Nephron progenitor cell (in vitro differentiated cells): ENCODE measurements at regions not wholly inside any gene's neighbourhood (a gene's known extent, or its start where the extent isn't known, plus 50 kb on each side); places are given as distances from the start of the nearest gene placed in this dataset.

ENCODE experiments used
- DNase-seq: peaks from one replicate; pipeline ENCODE4 v3.0.0; 2021
- H3K27ac Mint-ChIP-seq: 2 replicates; pipeline ENCODE4 v1.8.0; 2021; ENCODE audit warnings: mild to moderate bottlenecking, moderate library complexity, mixed read lengths
- H3K27me3 Mint-ChIP-seq: 2 replicates; pipeline ENCODE4 v1.8.0; 2021; ENCODE audit warnings: mild to moderate bottlenecking, low read depth, mixed read lengths; ENCODE audit not compliant: poor library complexity
- H3K36me3 Mint-ChIP-seq: 2 replicates; pipeline ENCODE4 v1.8.0; 2021; ENCODE audit warnings: low read depth, mixed read lengths
- H3K4me1 Mint-ChIP-seq: 2 replicates; pipeline ENCODE4 v1.8.0; 2021; ENCODE audit warnings: mixed read lengths
- H3K4me3 Mint-ChIP-seq: 2 replicates; pipeline ENCODE4 v1.8.0; 2021; ENCODE audit warnings: mild to moderate bottlenecking, moderate library complexity, mixed read lengths
- H3K9me3 Mint-ChIP-seq: 2 replicates; pipeline ENCODE4 v1.8.0; 2021; ENCODE audit warnings: mild to moderate bottlenecking, moderate library complexity, mixed read lengths
- TF ChIP-seq, protein P1 (sequence below): fragments of 200-600 bp; sonication (generic); IDR thresholded peaks from 2 replicates; pipeline ENCODE4 v1.5.0; 2021; ENCODE audit warnings: antibody characterized with exemption

DNA sequence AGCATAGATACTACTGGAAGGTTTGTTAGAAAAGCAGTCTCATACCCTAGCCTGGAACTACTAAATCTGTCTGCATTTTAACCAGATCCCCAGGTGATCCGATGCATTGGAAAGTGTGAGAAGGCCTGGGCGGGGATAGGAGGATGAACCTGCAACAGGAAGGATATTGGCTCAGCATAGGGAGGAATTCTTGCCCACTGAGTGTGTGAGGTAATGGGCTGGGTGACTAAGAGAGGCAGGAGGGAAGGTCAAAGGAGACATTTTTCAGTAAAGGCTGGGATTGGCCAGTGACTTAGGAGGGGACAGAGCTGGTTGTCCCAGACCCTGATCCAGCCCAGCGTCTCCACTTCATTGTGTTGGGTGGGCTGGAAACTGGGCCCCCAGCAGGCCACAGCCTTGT is 191.0 kb upstream of the LRFN2 start:
- no peaks in the 10 kb centered on the region for H3K36me3 Mint-ChIP-seq
- no peaks in the 10 kb centered on the region for H3K4me1 Mint-ChIP-seq
- peaks cover 10% of the 10 kb centered on the region for H3K27me3 Mint-ChIP-seq
- H3K27ac Mint-ChIP-seq = no peak overlapping the region
- TF ChIP-seq, protein P1, sequence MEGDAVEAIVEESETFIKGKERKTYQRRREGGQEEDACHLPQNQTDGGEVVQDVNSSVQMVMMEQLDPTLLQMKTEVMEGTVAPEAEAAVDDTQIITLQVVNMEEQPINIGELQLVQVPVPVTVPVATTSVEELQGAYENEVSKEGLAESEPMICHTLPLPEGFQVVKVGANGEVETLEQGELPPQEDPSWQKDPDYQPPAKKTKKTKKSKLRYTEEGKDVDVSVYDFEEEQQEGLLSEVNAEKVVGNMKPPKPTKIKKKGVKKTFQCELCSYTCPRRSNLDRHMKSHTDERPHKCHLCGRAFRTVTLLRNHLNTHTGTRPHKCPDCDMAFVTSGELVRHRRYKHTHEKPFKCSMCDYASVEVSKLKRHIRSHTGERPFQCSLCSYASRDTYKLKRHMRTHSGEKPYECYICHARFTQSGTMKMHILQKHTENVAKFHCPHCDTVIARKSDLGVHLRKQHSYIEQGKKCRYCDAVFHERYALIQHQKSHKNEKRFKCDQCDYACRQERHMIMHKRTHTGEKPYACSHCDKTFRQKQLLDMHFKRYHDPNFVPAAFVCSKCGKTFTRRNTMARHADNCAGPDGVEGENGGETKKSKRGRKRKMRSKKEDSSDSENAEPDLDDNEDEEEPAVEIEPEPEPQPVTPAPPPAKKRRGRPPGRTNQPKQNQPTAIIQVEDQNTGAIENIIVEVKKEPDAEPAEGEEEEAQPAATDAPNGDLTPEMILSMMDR = no peak
- H3K4me3 Mint-ChIP-seq = no peak overlapping the region
- DNase-seq = no peak
- H3K9me3 Mint-ChIP-seq = no peaks in the 10 kb centered on the region

DNA sequence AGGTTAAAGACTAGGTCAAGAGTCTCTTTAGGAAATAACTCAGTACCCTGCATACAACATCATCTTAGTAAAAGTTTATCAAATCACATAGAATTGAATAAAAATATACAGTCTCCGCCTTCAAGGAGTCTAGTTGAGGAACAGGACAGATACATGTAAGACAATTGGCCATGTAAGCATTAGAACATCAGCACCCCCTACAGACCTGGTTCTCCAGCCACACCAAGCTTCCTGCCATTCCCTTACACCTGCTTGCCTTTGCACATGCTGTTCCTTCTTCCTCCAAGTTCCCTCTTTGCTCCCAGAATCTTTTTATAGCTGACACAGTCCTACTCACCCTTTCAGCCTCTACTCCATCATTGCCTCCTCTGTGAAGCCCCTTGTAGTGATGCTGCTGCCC is 187.8 kb upstream of the LRFN2 start:
- Mint-ChIP-seq H3K36me3 (no peaks in the 10 kb centered on the region), H3K4me1 (no peaks in the 10 kb centered on the region), H3K9me3 (peaks cover 6% of the 10 kb centered on the region), H3K27ac (no peak overlapping the region), H3K4me3 (no peak overlapping the region), H3K27me3 (peaks cover 13% of the 10 kb centered on the region)
- TF ChIP-seq, protein P1 = no peak
- no peak for DNase-seq

DNA sequence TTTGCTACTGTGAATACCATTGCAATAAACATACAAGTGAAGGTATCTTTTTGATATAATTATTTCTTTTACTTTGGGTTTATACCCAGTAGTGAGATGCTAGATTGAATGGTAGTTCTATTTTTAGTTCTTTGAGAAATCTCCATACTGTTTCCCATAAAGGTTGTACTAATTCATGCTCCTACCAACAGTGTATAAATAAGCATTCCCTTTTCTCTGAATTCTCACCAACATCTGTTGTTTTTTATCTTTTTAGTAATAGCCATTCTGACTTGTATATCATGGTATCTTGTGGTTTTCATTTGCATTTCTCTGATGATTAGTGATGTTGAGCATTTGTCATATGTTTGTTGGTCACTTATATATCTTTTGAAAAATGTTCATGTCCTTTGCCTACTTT is 183.6 kb upstream of the LRFN2 start:
- DNase-seq = no peak
- H3K4me1 Mint-ChIP-seq = no peaks in the 10 kb centered on the region
- H3K9me3 Mint-ChIP-seq = peaks cover 6% of the 10 kb centered on the region
- no peak overlapping the region for H3K27ac Mint-ChIP-seq
- H3K27me3 Mint-ChIP-seq = peaks cover 17% of the 10 kb centered on the region
- TF ChIP-seq, protein P1 = no peak
- no peaks in the 10 kb centered on the region for H3K36me3 Mint-ChIP-seq
- no peak overlapping the region for H3K4me3 Mint-ChIP-seq

DNA sequence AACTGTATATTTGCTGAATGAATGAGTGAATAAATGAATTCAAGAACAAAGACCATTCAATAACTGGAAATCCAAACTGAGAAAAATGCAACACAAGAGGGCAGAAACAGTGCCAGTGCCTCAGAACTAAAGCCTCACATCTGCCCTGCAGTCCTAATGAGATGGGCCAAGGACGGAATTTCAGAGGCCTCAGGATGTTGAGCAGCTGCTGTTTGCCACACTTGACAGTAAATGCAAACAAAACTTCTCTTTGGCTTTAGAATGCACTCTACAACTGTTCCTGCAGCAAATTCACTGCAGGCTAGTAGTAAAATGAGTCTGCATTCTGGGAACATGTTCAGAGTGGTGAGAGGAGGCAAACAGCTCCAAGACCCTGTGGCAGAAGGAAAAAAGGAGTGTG is 177.6 kb upstream of the LRFN2 start:
- no peak overlapping the region for H3K27ac Mint-ChIP-seq
- H3K36me3 Mint-ChIP-seq = no peaks in the 10 kb centered on the region

DNA sequence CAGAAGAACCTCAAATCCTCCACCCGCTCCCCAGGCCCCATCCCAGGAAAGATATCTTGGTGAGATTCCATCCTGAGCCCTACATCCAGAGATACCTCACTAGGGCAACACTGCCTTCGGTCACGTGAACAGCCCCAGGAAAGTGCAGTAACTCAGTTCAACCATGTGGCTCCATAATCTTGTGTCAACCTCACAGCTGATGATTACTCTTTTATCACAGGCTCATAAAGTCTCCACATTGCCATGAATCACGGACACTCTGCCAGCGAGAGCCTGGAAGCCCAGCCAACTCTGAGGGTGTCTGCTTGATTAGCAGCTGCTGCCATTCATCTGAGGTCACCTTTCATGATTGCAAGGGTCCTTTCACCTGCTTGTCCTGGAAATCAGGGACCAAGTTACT is 175.8 kb upstream of the LRFN2 start:
- Mint-ChIP-seq H3K27ac (no peak overlapping the region), H3K4me1 (no peaks in the 10 kb centered on the region), H3K27me3 (peaks cover 13% of the 10 kb centered on the region), H3K36me3 (no peaks in the 10 kb centered on the region), H3K9me3 (no peaks in the 10 kb centered on the region), H3K4me3 (no peak overlapping the region)
- TF ChIP-seq, protein P1 = no peak
- DNase-seq = no peak

More for the DNA sequence above, 177.6 kb upstream of the LRFN2 start:
- Mint-ChIP-seq H3K4me3 (no peak overlapping the region), H3K27me3 (peaks cover 13% of the 10 kb centered on the region), H3K4me1 (no peaks in the 10 kb centered on the region), H3K9me3 (no peaks in the 10 kb centered on the region)
- DNase-seq = no peak
- TF ChIP-seq, protein P1 = no peak

DNA sequence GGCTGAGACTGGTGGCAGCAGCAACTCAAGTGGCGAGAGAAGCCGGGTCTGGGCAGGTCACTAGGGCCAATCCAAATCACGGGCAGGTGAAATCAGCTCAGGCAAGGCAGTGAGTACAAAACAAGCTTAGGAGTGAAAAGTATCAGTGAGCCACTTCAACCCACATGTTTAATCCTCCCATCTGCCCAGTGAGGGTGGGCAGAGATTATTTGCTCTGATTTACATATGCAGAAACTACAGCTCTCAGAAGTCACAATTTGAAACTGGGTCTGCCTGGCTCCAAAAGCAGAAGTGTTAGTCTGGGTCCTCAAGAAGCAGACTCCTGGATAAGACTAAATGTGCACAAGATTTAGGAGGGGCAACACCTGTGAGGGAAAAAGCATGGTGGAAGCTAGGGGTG is 173.7 kb upstream of the LRFN2 start:
- Mint-ChIP-seq H3K4me3 (no peak overlapping the region), H3K27ac (no peak overlapping the region), H3K27me3 (peaks cover 32% of the 10 kb centered on the region), H3K9me3 (no peaks in the 10 kb centered on the region), H3K4me1 (no peaks in the 10 kb centered on the region), H3K36me3 (no peaks in the 10 kb centered on the region)
- DNase-seq = no peak
- TF ChIP-seq, protein P1 = no peak
